HepG2 (cell line): ENCODE measurements at regions not wholly inside any gene's neighbourhood (a gene's known extent, or its start where the extent isn't known, plus 50 kb on each side); places are given as distances from the start of the nearest gene placed in this dataset.

ENCODE experiments used
- ATAC-seq: fragments of 200-7000 bp; cut with Tn5 transposase; 3 replicates; pipeline ENCODE4 v1.9.1; 2020; ENCODE audit warnings: mild to moderate bottlenecking, moderate library complexity
- BruUV-seq: library from RNA; stranded (reverse); fragments of 400-500 nt; replicated peaks from 2 replicates; lab custom pipeline; 2021; lab: Mats Ljungman, UMichigan
- CTCF ChIA-PET: fragments of 300-600 bp; formaldehyde crosslinking; extraction: SDS; loops from one replicate; lab custom pipeline; 2021; ENCODE audit warnings: low total read pairs, inconsistent platforms, low intra/inter-chr PET ratio; lab: Yijun Ruan, JAX
- POLR2A ChIA-PET: fragments of 350-600 bp; sonication (Branson Sonifier 250); formaldehyde crosslinking; loops from one replicate; lab custom pipeline; 2020; ENCODE audit warnings: antibody characterized with exemption, inconsistent platforms; lab: Yijun Ruan, JAX
- DNase-seq: peaks from one replicate; pipeline ENCODE4 v3.0.0-alpha.2; 2015; ENCODE audit warnings: low spot score
- FAIRE-seq: peaks from 3 replicates; lab custom pipeline; 2011; peaks lifted over from hg19 to GRCh38; lab: Jason Lieb, UNC
- H2AFZ ChIP-seq: one replicate; pipeline ENCODE4 v1.6.1; 2011; ENCODE audit warnings: low read length, inconsistent platforms
- H3K27ac ChIP-seq: fragments of 300-600 bp; 3 replicates; pipeline ENCODE4 v1.8.0; 2011; ENCODE audit warnings: mixed run types, mild to moderate bottlenecking, mixed read lengths, low read length, inconsistent platforms; ENCODE audit not compliant: insufficient read depth; ENCODE audit errors: extremely low read length
- H3K27me3 ChIP-seq, 2 experiments: fragments of 200-600 bp in 1 of 2; 2 replicates in 1 of 2; 3 replicates in 1 of 2; pipeline versions ENCODE4 v1.6.0 to v1.8.0; 2011; ENCODE audit warnings: low read length in 2 of 2, mild to moderate bottlenecking in 2 of 2, moderate library complexity in 2 of 2, inconsistent platforms in 1 of 2; ENCODE audit not compliant: insufficient read depth in 2 of 2, control insufficient read depth in 1 of 2
- H3K36me3 ChIP-seq, 2 experiments: fragments of 200-600 bp in 1 of 2; replicated peaks in 1 of 2; 2 replicates in 1 of 2; 3 replicates in 1 of 2; pipeline versions ENCODE4 v1.5.1 to v1.8.0; 2011; ENCODE audit warnings: low read length in 2 of 2, inconsistent platforms in 1 of 2; ENCODE audit not compliant: insufficient read depth in 2 of 2, control insufficient read depth in 1 of 2
- H3K4me1 ChIP-seq: 2 replicates; pipeline ENCODE4 v1.5.1; 2012; ENCODE audit warnings: low read length, inconsistent platforms; ENCODE audit not compliant: insufficient read depth
- H3K4me2 ChIP-seq: 2 replicates; pipeline ENCODE4 v1.6.0; 2011; ENCODE audit warnings: low read depth, low read length, inconsistent platforms
- H3K4me3 ChIP-seq, 3 experiments: fragments of 200-600 bp in 1 of 3; sonication (generic), shearing (Covaris generic) in 1 of 3; replicated peaks in 1 of 3; 2 replicates each; pipeline ENCODE4 v1.5.1; 2011 to 2016; ENCODE audit warnings: low read length in 3 of 3, inconsistent platforms in 2 of 3, low read depth in 2 of 3, mild to moderate bottlenecking in 2 of 3, control low read depth in 1 of 3, mixed read lengths in 1 of 3; ENCODE audit not compliant: insufficient read depth in 1 of 3
- H3K79me2 ChIP-seq: one replicate; pipeline ENCODE4 v1.6.1; 2011; ENCODE audit warnings: low read length, inconsistent platforms; ENCODE audit not compliant: insufficient read depth
- H3K9ac ChIP-seq: 2 replicates; pipeline ENCODE4 v1.6.0; 2011; ENCODE audit warnings: mild to moderate bottlenecking, low read depth, low read length, inconsistent platforms; ENCODE audit not compliant: insufficient read depth
- H3K9me3 ChIP-seq: 2 replicates; pipeline ENCODE4 v1.5.1; 2012; ENCODE audit warnings: mild to moderate bottlenecking, low read length
- H4K20me1 ChIP-seq: 2 replicates; pipeline ENCODE4 v1.6.0; 2011; ENCODE audit warnings: inconsistent platforms, mild to moderate bottlenecking, low read length, moderate library complexity; ENCODE audit not compliant: insufficient read depth
- BRD4 ChIP-seq: sonication (generic); formaldehyde crosslinking; IDR thresholded peaks from 2 replicates; pipeline ENCODE4 v1.4.0; 2020; ENCODE audit warnings: missing genetic modification reagents
- CENPT ChIP-seq: sonication (generic); formaldehyde crosslinking; IDR thresholded peaks from 2 replicates; pipeline ENCODE4 v1.8.0; 2022; ENCODE audit warnings: low read depth, mild to moderate bottlenecking, moderate library complexity, missing genetic modification reagents
- RXRA ChIP-seq: sonication (generic); formaldehyde crosslinking; IDR thresholded peaks from 2 replicates; pipeline ENCODE4 v1.5.1; 2020; ENCODE audit warnings: missing genetic modification reagents
- SIN3A ChIP-seq: IDR thresholded peaks from 2 replicates; pipeline ENCODE4 v1.6.1; 2011; ENCODE audit warnings: low read depth, mild to moderate bottlenecking, control low read depth, low read length, borderline replicate concordance
- XBP1 ChIP-seq: sonication (generic); formaldehyde crosslinking; IDR thresholded peaks from 2 replicates; pipeline ENCODE4 v1.5.0; 2020; ENCODE audit warnings: missing genetic modification reagents
- ZFP41 ChIP-seq: sonication (generic); formaldehyde crosslinking; IDR thresholded peaks from 2 replicates; pipeline ENCODE4 v1.4.0; 2020; ENCODE audit warnings: mild to moderate bottlenecking, missing genetic modification reagents, borderline replicate concordance
- ZNF10 ChIP-seq: sonication (generic); formaldehyde crosslinking; IDR thresholded peaks from 2 replicates; pipeline ENCODE4 v1.4.0; 2020; ENCODE audit warnings: mild to moderate bottlenecking, low read depth, missing genetic modification reagents, borderline replicate concordance
- ZNF354B ChIP-seq: sonication (generic); formaldehyde crosslinking; IDR thresholded peaks from 2 replicates; pipeline ENCODE4 v1.8.0; 2022; ENCODE audit warnings: mild to moderate bottlenecking, missing genetic modification reagents
- ZNF678 ChIP-seq: sonication (generic); formaldehyde crosslinking; IDR thresholded peaks from 2 replicates; pipeline ENCODE4 v1.4.0; 2020; ENCODE audit warnings: mild to moderate bottlenecking, missing genetic modification reagents
- WGBS: methylation state at CpG from one replicate; pipeline ENCODE4 v1.1.6; 2017; ENCODE audit warnings: low lambda C conversion rate; 5-methylcytosine and 5-hydroxymethylcytosine counted together
- in situ Hi-C: cut with HindIII; loops from 2 replicates; pipeline ENCODE4 v1.10.0; 2017; ENCODE audit warnings: low pct_unique_long_range_greater_than_20kb; ENCODE audit not compliant: extremely low pct_ligation_motif_present
- intact Hi-C: fragments of 100-400 bp; cut with micrococcal nuclease; formaldehyde crosslinking; loops from one replicate; pipeline ENCODE4 v1.10.0; 2022; ENCODE audit not compliant: unreplicated experiment
- TF ChIP-seq, protein P1 (sequence below), 2 experiments: IDR thresholded peaks; 2 replicates each; pipeline ENCODE4 v1.6.1; 2011 to 2012; ENCODE audit warnings: low read length in 2 of 2, borderline replicate concordance in 1 of 2, low read depth in 1 of 2, mild to moderate bottlenecking in 1 of 2, moderate library complexity in 1 of 2
- TF ChIP-seq, protein P2 (sequence below): sonication (generic); formaldehyde crosslinking; IDR thresholded peaks from 2 replicates; pipeline ENCODE4 v1.5.1; 2020; ENCODE audit warnings: missing genetic modification reagents, mild to moderate bottlenecking, borderline replicate concordance

DNA sequence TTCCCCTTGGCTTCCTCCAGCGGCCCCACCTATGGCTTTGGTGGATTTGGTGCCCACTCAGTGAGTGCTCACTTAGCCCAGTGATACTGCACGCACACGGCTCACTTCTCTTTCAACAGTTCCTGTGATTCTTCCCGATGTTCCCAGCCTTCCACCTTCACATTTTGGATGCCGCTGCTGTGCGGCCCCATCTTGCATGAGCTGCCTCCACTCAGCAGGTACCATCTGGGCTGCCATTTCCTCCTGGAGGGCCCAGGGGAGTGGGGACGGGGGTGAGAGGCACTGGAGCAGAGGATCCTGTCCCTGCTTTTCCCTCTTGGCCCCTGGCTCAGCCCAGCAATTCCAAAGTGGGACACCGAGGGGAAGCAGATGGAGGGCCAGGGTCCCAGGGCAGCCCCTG is 323.3 kb upstream of the ZNF32 start:
- Histone ChIP-seq H3K27ac (no peak overlapping the region), H3K9me3 (no peaks in the 10 kb centered on the region), H3K4me1 (no peaks in the 10 kb centered on the region), H3K4me3 (no peak overlapping the region), H3K36me3 (no peaks in the 10 kb centered on the region), H2AFZ (no peak overlapping the region), H3K4me2 (no peak overlapping the region), H3K79me2 (no peaks in the 10 kb centered on the region), H3K9ac (no peak overlapping the region), H4K20me1 (no peaks in the 10 kb centered on the region), H3K27me3 (peaks cover 2 to 8% of the 10 kb centered on the region in 2 experiments; a peak in 2 of 5 replicates)
- ChIA-PET CTCF (no interaction called here), POLR2A (no interaction called here)
- no TSS peak for BruUV-seq
- DNase-seq, result no peak
- intact Hi-C loops, result no loop called here
- in situ Hi-C loops, result no loop called here
- ATAC-seq, result no peak
- no peak for FAIRE-seq
- TF ChIP-seq, protein P1, sequence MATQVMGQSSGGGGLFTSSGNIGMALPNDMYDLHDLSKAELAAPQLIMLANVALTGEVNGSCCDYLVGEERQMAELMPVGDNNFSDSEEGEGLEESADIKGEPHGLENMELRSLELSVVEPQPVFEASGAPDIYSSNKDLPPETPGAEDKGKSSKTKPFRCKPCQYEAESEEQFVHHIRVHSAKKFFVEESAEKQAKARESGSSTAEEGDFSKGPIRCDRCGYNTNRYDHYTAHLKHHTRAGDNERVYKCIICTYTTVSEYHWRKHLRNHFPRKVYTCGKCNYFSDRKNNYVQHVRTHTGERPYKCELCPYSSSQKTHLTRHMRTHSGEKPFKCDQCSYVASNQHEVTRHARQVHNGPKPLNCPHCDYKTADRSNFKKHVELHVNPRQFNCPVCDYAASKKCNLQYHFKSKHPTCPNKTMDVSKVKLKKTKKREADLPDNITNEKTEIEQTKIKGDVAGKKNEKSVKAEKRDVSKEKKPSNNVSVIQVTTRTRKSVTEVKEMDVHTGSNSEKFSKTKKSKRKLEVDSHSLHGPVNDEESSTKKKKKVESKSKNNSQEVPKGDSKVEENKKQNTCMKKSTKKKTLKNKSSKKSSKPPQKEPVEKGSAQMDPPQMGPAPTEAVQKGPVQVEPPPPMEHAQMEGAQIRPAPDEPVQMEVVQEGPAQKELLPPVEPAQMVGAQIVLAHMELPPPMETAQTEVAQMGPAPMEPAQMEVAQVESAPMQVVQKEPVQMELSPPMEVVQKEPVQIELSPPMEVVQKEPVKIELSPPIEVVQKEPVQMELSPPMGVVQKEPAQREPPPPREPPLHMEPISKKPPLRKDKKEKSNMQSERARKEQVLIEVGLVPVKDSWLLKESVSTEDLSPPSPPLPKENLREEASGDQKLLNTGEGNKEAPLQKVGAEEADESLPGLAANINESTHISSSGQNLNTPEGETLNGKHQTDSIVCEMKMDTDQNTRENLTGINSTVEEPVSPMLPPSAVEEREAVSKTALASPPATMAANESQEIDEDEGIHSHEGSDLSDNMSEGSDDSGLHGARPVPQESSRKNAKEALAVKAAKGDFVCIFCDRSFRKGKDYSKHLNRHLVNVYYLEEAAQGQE (IDR thresholded peaks at IDR 0.05; ENCODE audit: borderline replicate concordance in 1 of 2, low read depth in 1 of 2, low read length in 2 of 2), result no peak
- TF ChIP-seq ZFP41 (CRISPR knock-in tag) (no peak), XBP1 (no peak), ZNF354B (no peak), CENPT (no peak), RXRA (CRISPR knock-in tag) (no peak), BRD4 (no peak), SIN3A (no peak), ZNF10 (CRISPR knock-in tag) (no peak), ZNF678 (no peak)
- TF ChIP-seq, protein P2, sequence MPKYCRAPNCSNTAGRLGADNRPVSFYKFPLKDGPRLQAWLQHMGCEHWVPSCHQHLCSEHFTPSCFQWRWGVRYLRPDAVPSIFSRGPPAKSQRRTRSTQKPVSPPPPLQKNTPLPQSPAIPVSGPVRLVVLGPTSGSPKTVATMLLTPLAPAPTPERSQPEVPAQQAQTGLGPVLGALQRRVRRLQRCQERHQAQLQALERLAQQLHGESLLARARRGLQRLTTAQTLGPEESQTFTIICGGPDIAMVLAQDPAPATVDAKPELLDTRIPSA (CRISPR knock-in tag), result no peak
- WGBS, result 38% methylated on average over 6 of the region's 8 CpGs
